RWPE2 (cell line): ENCODE measurements at regions not wholly inside any gene's neighbourhood (a gene's known extent, or its start where the extent isn't known, plus 50 kb on each side); places are given as distances from the start of the nearest gene placed in this dataset.

ENCODE experiments used
- ATAC-seq: fragments of 200-7000 bp; cut with Tn5 transposase; 3 replicates; pipeline ENCODE4 v1.9.1; 2021; ENCODE audit warnings: low read depth
- DNase-seq: peaks from one replicate; pipeline ENCODE4 v3.0.0-alpha.2; 2020; ENCODE audit warnings: low spot score
- H3K27ac ChIP-seq: fragments of 450-650 bp; 2 replicates; pipeline ENCODE4 v1.5.1; 2017; ENCODE audit warnings: mild to moderate bottlenecking; ENCODE audit not compliant: poor library complexity, severe bottlenecking
- H3K27me3 ChIP-seq: fragments of 250-450 bp; sonication (Bioruptor Pico); 2 replicates; pipeline ENCODE4 v1.5.1; 2021; ENCODE audit warnings: mild to moderate bottlenecking, moderate library complexity; ENCODE audit not compliant: insufficient read depth, poor library complexity, severe bottlenecking
- H3K36me3 ChIP-seq: fragments of 250-450 bp; sonication (Bioruptor Pico); 2 replicates; pipeline ENCODE4 v1.5.1; 2020; ENCODE audit warnings: low read depth, mild to moderate bottlenecking, moderate library complexity
- H3K4me1 ChIP-seq: fragments of 250-450 bp; sonication (Bioruptor Pico); 2 replicates; pipeline ENCODE4 v1.5.1; 2021; ENCODE audit warnings: mild to moderate bottlenecking, moderate library complexity; ENCODE audit not compliant: insufficient read depth, poor library complexity, severe bottlenecking
- H3K4me3 ChIP-seq: fragments of 250-450 bp; sonication (Bioruptor Pico); 2 replicates; pipeline ENCODE4 v1.5.1; 2021; ENCODE audit warnings: mild to moderate bottlenecking, moderate library complexity; ENCODE audit not compliant: severe bottlenecking
- H3K9me3 ChIP-seq: fragments of 250-450 bp; sonication (Bioruptor Pico); 2 replicates; pipeline ENCODE4 v1.5.1; 2021; ENCODE audit warnings: mild to moderate bottlenecking, moderate library complexity; ENCODE audit not compliant: severe bottlenecking
- TF ChIP-seq, protein P1 (sequence below): fragments of 450-650 bp; IDR thresholded peaks from one replicate; pipeline ENCODE4 v1.5.1; 2017; ENCODE audit warnings: mild to moderate bottlenecking, moderate library complexity; ENCODE audit not compliant: poor library complexity, severe bottlenecking

DNA sequence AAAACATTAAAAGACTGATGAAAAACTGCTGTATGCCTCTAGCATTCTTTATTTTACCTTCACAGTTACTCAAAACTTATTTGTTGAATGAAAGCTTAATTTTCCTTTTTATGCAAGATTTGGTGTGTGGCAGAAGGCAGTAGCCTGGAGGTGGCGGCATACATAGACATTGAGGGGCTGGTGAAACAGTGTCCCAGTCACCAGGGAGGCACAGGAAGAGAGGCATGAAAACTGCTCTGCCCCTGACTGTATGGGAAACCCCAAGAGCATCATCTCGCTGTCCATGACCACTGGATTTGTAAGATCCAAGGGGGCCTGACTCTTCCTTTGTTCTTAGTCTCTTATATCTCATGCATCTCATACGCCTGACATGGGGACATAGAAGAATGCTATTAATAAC lies 493.7 kb upstream of the GOLIM4 start:
- DNase-seq (no peak), ATAC-seq (no peak)
- H3K4me3 ChIP-seq, result no peak overlapping the region
- peaks cover 3% of the 10 kb centered on the region for H3K27me3 ChIP-seq
- H3K36me3 ChIP-seq, result no peaks in the 10 kb centered on the region
- no peaks in the 10 kb centered on the region for H3K4me1 ChIP-seq
- TF ChIP-seq, protein P1, sequence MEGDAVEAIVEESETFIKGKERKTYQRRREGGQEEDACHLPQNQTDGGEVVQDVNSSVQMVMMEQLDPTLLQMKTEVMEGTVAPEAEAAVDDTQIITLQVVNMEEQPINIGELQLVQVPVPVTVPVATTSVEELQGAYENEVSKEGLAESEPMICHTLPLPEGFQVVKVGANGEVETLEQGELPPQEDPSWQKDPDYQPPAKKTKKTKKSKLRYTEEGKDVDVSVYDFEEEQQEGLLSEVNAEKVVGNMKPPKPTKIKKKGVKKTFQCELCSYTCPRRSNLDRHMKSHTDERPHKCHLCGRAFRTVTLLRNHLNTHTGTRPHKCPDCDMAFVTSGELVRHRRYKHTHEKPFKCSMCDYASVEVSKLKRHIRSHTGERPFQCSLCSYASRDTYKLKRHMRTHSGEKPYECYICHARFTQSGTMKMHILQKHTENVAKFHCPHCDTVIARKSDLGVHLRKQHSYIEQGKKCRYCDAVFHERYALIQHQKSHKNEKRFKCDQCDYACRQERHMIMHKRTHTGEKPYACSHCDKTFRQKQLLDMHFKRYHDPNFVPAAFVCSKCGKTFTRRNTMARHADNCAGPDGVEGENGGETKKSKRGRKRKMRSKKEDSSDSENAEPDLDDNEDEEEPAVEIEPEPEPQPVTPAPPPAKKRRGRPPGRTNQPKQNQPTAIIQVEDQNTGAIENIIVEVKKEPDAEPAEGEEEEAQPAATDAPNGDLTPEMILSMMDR, result no peak
- H3K9me3 ChIP-seq, result no peaks in the 10 kb centered on the region
- no peak overlapping the region for H3K27ac ChIP-seq

DNA sequence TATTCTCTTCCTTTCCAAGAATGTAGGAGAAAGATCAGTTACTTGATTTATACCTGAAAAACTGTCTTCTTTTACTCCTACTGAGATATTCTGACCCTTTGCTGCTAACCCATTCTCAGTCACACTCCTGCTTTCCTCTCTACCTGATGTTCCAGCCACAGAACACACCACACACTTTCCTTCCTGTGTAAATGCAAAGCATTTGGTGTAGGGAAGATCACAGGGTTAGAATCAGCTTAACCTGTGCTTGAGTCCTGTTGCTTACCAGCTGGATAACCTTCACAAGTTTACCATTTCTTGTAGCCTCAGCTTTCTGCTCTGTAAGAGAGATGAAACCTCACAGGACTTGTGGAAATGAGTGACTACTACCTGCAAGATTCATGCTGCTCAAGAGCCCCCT lies 489.8 kb upstream of the GOLIM4 start:
- no peak overlapping the region for H3K27ac ChIP-seq
- no peak for DNase-seq
- peaks cover 3% of the 10 kb centered on the region for H3K27me3 ChIP-seq
- TF ChIP-seq, protein P1, result no peak
- no peaks in the 10 kb centered on the region for H3K36me3 ChIP-seq
- no peaks in the 10 kb centered on the region for H3K4me1 ChIP-seq
- no peak overlapping the region for H3K4me3 ChIP-seq
- no peak for ATAC-seq
- no peaks in the 10 kb centered on the region for H3K9me3 ChIP-seq

DNA sequence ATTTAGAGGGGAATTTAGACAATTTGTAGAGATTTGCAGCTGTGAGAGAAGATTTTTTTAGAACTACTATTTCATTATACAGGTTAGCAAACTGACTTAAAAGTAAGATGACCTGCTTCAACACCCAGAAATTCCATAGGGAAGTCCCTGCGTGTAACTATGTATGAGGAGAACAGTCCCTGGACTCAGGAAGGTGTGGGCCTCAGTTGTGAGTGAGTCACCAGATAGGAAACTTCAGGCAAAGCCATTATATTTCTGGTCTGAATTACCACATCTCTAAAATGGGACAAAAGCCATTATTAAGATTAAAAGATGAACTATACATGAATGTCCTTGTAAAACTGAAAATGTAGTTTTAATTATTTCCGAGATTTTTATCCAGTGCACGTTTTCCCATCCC lies 488.3 kb upstream of the GOLIM4 start:
- no peaks in the 10 kb centered on the region for H3K9me3 ChIP-seq
- H3K27me3 ChIP-seq, result peaks cover 3% of the 10 kb centered on the region
- no peaks in the 10 kb centered on the region for H3K4me1 ChIP-seq
- H3K4me3 ChIP-seq, result no peak overlapping the region
- ATAC-seq (no peak), DNase-seq (no peak)
- no peak overlapping the region for H3K27ac ChIP-seq
- TF ChIP-seq, protein P1, result no peak
- no peaks in the 10 kb centered on the region for H3K36me3 ChIP-seq

DNA sequence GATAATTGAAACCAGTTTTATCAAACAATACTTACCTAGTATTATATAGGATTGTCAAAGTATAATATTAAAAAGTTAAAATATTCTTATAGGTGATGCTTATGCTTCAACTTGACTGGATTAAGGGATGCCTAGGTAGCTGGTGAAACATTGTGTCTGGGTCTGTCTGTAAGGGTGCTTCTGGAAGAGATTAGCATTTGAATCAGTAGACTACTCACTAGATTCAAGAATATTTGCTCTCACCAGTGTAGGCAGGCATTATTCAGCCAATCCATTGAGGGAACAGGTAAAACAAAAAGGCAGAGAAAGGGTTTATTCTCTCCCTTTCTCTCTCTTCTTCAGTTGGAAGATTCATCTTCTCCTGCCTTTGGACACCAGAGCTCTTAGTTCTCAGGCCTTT lies 486.8 kb upstream of the GOLIM4 start:
- ATAC-seq, result no peak
- no peaks in the 10 kb centered on the region for H3K36me3 ChIP-seq
- DNase-seq, result no peak
- no peaks in the 10 kb centered on the region for H3K27me3 ChIP-seq
- no peaks in the 10 kb centered on the region for H3K9me3 ChIP-seq
- no peak overlapping the region for H3K27ac ChIP-seq
- no peaks in the 10 kb centered on the region for H3K4me1 ChIP-seq
- TF ChIP-seq, protein P1, result no peak
- no peak overlapping the region for H3K4me3 ChIP-seq

DNA sequence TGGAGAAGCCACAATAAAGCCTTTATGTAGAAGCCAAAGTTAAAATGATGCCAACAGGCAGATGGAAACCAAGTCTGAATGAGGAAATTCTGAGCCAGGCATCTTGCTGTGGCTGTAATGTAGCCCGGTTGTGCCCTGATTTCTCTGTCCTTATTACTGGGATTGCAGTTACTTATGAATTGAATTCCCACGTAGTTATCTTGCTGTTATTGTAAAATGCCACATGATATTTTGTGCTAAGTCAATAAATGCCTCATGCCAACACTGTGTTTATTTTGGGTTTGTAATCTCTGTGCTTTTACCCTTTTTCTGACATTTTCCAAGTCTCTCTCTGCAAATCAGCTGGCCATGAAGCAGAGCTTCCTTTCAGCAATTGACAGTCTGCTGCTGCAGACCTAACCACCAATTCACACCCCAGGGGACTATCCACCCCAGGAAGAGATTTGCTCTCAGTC lies 486.1 kb upstream of the GOLIM4 start:
- no peaks in the 10 kb centered on the region for H3K27me3 ChIP-seq
- TF ChIP-seq, protein P1, result no peak
- H3K4me1 ChIP-seq, result no peaks in the 10 kb centered on the region
- DNase-seq, result no peak
- no peaks in the 10 kb centered on the region for H3K36me3 ChIP-seq
- no peaks in the 10 kb centered on the region for H3K9me3 ChIP-seq
- no peak for ATAC-seq
- H3K4me3 ChIP-seq, result no peak overlapping the region
- H3K27ac ChIP-seq, result no peak overlapping the region
